HG03103 (cell line): ENCODE measurements at regions not wholly inside any gene's neighbourhood (a gene's known extent, or its start where the extent isn't known, plus 50 kb on each side); places are given as distances from the start of the nearest gene placed in this dataset.
"Not testable (repeated sequence)": the region's sequence is repeated elsewhere in the genome, so short reads cannot be mapped to it uniquely, and the experiment has no call there.

Experiments
- ATAC-seq: cut with Tn5 transposase; IDR thresholded peaks from one replicate; pipeline ENCODE4 v1.9.1; 2021; ENCODE audit warnings: low read depth; ENCODE audit not compliant: unreplicated experiment

- ATAC-seq: no peak
Measured at GRCh38 chr4:157701695-157701994, 471.2 kb downstream of the GASK1B start.

DNA sequence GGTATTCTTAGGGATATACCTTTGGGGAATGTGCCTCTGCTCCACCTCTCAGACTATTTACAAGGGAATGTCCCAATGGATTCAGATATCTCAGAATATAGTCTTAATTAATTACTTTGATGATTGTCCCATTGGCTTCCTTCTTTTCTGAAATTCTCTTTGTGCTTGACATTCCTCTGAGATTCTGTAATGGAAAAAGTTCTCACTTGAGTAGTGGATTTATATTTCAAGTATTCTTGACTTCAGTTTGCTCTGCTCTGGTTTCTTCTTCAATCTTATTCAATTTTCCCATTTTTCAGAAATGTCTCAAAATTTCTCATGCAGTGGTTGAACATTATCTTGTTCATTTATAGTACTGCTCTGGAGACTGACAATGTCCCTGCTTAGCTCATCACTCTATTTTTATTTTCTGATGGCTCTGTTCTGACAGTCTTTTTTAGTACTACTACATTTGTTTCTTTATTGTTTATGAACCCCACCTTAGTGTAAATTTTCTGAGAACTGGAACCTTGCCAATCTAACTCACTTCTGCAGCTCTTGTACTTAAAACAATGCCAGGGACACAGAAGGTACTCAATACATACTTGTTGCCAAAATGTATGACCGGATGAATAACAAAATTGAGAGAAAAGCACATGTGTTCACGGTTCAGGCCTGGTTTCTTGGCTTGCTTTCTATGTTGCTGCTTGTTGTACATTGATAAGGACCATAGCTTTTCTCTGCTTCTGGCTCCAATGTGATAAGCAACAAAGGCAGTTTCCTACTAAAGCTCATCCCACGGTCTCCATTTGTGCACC, 471.7 kb downstream of the GASK1B start:
- no peak for ATAC-seq

DNA sequence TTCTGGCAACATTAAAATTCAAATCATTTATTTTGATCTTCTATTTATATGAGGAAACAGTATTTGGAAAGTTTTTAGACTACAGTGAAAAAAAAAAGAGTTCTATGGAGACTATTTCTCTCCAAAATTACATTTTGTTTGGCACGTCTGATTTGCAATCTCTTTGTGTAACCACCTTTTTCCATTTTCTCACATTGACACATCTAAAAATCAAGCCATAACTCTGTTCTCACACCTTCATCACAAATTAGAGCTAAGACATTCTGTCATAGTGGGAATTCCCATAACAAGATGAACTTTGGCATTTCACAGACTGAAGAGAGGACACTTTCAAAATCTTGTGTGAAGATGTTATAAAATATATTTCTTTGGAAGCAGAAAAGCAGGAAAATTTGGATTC, 468.9 kb downstream of the GRIA2 start:
- ATAC-seq: no peak

- ATAC-seq: no peak
Measured at GRCh38 chr4:157687971-157688370, 467.4 kb downstream of the GRIA2 start.

- not testable (repeated sequence) for ATAC-seq
Measured at GRCh38 chr4:157679326-157679725, 458.8 kb downstream of the GRIA2 start.

GRCh38 chr4:157678478-157678877, 457.9 kb downstream of the GRIA2 start:
- no peak for ATAC-seq

GRCh38 chr4:157674699-157675098, 454.2 kb downstream of the GRIA2 start:
- ATAC-seq: no peak

GRCh38 chr4:157667836-157668235, 447.3 kb downstream of the GRIA2 start:
- ATAC-seq: no peak

DNA sequence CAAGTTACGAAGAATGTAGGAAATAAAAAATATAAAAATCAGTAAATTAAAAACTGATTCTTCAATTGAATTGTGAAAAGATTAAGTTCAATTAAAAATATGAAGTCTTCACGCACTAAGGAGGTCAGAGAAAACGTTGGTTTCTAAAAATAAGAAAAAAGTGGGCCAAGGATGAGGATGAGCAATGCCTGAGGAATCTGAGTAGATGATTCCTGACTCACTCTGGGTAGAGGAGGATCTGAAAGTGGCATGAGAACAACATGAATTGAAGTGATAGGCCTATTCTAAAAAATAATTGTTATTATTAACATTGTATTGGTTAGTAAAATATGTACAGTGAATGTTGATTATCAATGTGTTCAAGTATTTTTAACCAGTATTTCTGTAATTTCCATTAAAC, 444.2 kb downstream of the GRIA2 start:
- ATAC-seq: no peak

DNA sequence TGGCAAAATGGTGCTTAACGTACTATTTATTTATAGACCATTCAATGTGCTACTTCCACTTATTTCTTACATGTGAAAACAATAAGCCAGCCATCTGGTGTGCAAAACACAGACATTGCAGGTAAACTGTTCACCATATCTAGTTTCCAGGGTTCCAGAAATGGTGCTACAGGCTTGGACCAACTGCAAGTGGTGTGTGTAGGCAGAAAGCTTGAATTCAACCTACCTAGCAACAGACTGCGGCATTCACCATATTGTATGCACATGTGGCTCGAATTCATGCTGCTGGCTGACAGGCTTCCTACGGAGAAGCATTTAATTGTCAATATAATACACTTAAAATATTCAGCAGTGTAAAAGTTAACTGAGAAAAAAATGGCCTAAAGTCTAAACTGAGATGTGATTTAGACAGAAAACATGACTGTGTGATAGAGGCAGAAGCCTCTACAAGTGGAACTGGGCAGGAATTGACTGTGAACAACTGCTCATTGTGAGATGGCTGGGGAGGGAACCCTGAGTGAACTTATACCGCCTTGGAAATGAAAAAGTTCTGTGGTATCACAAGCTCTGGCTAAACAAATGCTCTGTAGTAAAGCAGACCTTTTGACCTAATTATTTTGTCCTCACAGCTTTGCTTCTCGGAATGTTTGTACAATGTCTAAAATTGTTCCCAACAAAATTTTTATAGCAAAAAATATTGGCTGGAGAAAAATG, 434.7 kb downstream of the GRIA2 start:
- no peak for ATAC-seq

- ATAC-seq: no peak
Measured at GRCh38 chr4:157643257-157643656, 422.7 kb downstream of the GRIA2 start.

DNA sequence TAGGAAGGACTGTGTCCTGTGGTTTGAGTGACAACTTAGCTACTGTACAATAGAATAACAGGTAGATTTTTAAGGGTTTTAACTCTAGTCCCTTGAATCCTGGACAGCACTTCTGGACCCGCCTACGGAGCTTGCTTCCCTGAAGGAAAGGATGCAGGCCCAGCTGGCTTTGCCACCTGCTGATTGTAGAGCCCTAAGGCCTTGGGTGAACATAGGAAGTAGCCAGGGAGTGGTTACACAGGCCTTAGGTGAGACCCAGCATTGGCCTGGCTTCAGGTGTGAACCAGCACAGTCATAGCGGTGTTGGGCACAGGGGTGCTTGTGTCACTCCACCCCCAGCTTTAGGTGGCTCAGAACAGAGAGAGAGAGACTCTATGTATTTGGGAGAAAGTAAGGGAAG, 413.5 kb downstream of the GRIA2 start:
- no peak for ATAC-seq

- ATAC-seq: no peak
Measured at GRCh38 chr4:157616741-157617472, 396.4 kb downstream of the GRIA2 start.

GRCh38 chr4:157607996-157608395, 387.5 kb downstream of the GRIA2 start:
- no peak for ATAC-seq

GRCh38 chr4:157600583-157600982, 380.1 kb downstream of the GRIA2 start:
- ATAC-seq: no peak

DNA sequence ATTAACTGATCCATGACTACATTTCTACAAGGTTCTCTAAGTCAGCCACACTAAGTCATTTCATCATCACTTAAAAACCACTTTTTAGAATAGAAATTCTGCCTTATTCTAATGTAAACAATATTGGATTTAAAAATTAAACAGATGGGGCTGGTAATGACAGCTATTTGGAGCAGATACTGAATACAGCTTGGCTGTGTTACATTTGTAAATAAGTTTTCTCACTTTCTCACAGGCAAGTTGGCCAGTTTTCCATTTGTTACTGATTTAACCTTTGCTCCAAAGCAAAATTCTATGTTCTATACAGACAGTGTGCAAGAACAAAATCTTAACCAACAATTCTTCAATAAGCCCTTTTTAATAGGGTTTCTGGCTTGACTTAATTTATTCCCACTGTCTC, 370.7 kb downstream of the GRIA2 start:
- ATAC-seq: no peak

DNA sequence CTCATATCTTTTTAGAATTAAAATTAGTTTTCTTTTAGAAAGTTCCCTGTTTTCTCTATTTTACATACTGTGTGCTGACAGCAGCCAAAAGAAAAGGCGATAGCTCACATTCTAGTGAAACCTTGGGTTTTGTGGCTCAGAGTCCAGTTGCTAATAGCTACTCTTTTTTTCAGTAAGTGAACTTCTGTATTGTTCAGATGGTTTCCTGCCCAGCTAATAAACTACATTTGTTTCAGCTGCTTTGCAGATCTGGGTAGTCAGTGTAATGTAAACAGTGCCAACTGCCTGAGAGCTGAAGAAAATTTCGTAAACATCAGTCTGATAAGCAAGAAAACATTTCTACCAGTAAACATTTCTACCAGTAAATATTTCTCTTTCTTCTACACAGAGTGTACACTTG, 370.2 kb downstream of the GRIA2 start:
- no peak for ATAC-seq

- ATAC-seq: no peak
Measured at GRCh38 chr4:157587681-157588423, 367.3 kb downstream of the GRIA2 start.

DNA sequence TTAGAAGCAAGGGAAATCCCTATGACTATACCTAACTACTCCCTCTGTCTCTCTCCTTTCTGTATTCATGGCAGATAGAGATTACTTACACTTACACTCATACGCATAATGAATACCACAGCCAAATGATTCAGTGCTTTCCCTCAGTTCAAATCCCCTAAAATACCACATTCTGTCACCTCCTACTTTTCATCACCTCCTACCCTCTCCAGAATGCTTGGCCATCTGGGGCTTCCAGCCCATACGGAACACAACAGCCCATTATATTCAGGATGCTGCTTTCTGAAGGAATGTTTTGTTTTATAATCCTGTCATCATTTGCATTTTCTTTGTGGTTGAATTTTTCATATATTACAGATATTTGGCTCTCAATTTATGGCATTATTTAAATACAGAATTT, 361.6 kb downstream of the GRIA2 start:
- ATAC-seq: no peak

- ATAC-seq: no peak
Measured at GRCh38 chr4:157576671-157577217, 356.2 kb downstream of the GRIA2 start.

DNA sequence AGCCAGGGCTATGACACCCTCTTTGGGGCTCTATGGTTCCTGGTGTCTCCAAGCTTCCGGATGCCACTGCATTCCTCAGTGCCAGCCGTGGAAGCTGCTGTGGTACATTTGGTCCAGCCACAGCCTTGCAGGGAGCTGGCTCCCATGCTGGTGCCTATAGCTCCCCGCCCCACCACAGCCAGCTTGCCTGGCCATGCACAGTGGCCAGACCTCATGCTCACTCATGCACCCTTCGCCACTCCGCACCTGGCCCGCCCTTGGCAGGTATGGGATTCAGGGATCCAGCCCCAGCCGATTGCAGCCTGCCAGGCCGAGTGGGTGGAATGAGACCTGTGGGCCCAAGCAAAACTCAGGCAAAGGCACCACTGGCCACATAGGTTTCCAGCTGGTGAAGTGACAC, 354.8 kb downstream of the GRIA2 start:
- ATAC-seq: no peak
